ENCODE measurements at regions not wholly inside any gene's neighbourhood (a gene's known extent, or its start where the extent isn't known, plus 50 kb on each side); places are given as distances from the start of the nearest gene placed in this dataset.
A peak's percentile ranks its signal among the peaks of the same experiment; 100 is the strongest.

GRCh38 chr7:35581605-35582210 lies 113.2 kb downstream of the HERPUD2 start:
- DNase-seq, result no peak
- in situ Hi-C loops (cut with MboI; ENCODE audit: low pct_unique_long_range_greater_than_20kb, low sequenced_read_pairs), result no loop called here

GRCh38 chr7:35576031-35576573 lies 118.8 kb downstream of the HERPUD2 start:
- in situ Hi-C loops (cut with MboI; ENCODE audit: low pct_unique_long_range_greater_than_20kb, low sequenced_read_pairs), result no loop called here
- no peak for DNase-seq

- peak; percentile 83 for DNase-seq
- in situ Hi-C loops (cut with MboI; ENCODE audit: low pct_unique_long_range_greater_than_20kb, low sequenced_read_pairs), result no loop called here
These were observed 123.2 kb downstream of the HERPUD2 start for GRCh38 chr7:35571611-35572240.

- in situ Hi-C loops (cut with MboI; ENCODE audit: low pct_unique_long_range_greater_than_20kb, low sequenced_read_pairs), result no loop called here
- DNase-seq, result no peak
These were observed 124.0 kb downstream of the HERPUD2 start for GRCh38 chr7:35570937-35571336.

GRCh38 chr7:35565927-35566326 lies 129.0 kb downstream of the HERPUD2 start:
- peak; percentile 34 for DNase-seq
- in situ Hi-C loops (cut with MboI; ENCODE audit: low pct_unique_long_range_greater_than_20kb, low sequenced_read_pairs), result no loop called here

GRCh38 chr7:35558841-35559240 lies 136.1 kb downstream of the HERPUD2 start:
- in situ Hi-C loops (cut with MboI; ENCODE audit: low pct_unique_long_range_greater_than_20kb, low sequenced_read_pairs), result no loop called here
- no peak for DNase-seq

- in situ Hi-C loops (cut with MboI; ENCODE audit: low pct_unique_long_range_greater_than_20kb, low sequenced_read_pairs), result no loop called here
- peak; percentile 56 for DNase-seq
These were observed 138.1 kb downstream of the HERPUD2 start for GRCh38 chr7:35556515-35557471.

- DNase-seq, result no peak
- in situ Hi-C loops (cut with MboI; ENCODE audit: low pct_unique_long_range_greater_than_20kb, low sequenced_read_pairs), result no loop called here
These were observed 139.0 kb downstream of the HERPUD2 start for GRCh38 chr7:35555934-35556333.

GRCh38 chr7:35555386-35555785 lies 139.5 kb downstream of the HERPUD2 start:
- in situ Hi-C loops (cut with MboI; ENCODE audit: low pct_unique_long_range_greater_than_20kb, low sequenced_read_pairs), result no loop called here
- DNase-seq, result no peak

GRCh38 chr7:35553519-35553918 lies 141.4 kb downstream of the HERPUD2 start:
- in situ Hi-C loops (cut with MboI; ENCODE audit: low pct_unique_long_range_greater_than_20kb, low sequenced_read_pairs), result no loop called here
- DNase-seq, result no peak

GRCh38 chr7:35552691-35553090 lies 142.2 kb downstream of the HERPUD2 start:
- in situ Hi-C loops (cut with MboI; ENCODE audit: low pct_unique_long_range_greater_than_20kb, low sequenced_read_pairs), result no loop called here
- DNase-seq, result no peak

GRCh38 chr7:35551321-35552081 lies 143.4 kb downstream of the HERPUD2 start:
- in situ Hi-C loops (cut with MboI; ENCODE audit: low pct_unique_long_range_greater_than_20kb, low sequenced_read_pairs), result no loop called here
- DNase-seq, result no peak

GRCh38 chr7:35550831-35551230 lies 144.1 kb downstream of the HERPUD2 start:
- DNase-seq, result no peak
- in situ Hi-C loops (cut with MboI; ENCODE audit: low pct_unique_long_range_greater_than_20kb, low sequenced_read_pairs), result no loop called here

GRCh38 chr7:35549781-35550180 lies 145.2 kb downstream of the HERPUD2 start:
- in situ Hi-C loops (cut with MboI; ENCODE audit: low pct_unique_long_range_greater_than_20kb, low sequenced_read_pairs), result no loop called here
- no peak for DNase-seq

GRCh38 chr7:35548291-35548690 lies 146.6 kb downstream of the HERPUD2 start:
- no peak for DNase-seq

GRCh38 chr7:35546691-35547429 lies 148.1 kb downstream of the HERPUD2 start:
- in situ Hi-C loops (cut with MboI; ENCODE audit: low pct_unique_long_range_greater_than_20kb, low sequenced_read_pairs), result no loop called here
- no peak for DNase-seq

More at GRCh38 chr7:35548291-35548690, 146.6 kb downstream of the HERPUD2 start:
- in situ Hi-C loops (cut with MboI; ENCODE audit: low pct_unique_long_range_greater_than_20kb, low sequenced_read_pairs), result no loop called here

- in situ Hi-C loops (cut with MboI; ENCODE audit: low pct_unique_long_range_greater_than_20kb, low sequenced_read_pairs), result no loop called here
- DNase-seq, result no peak
These were observed 149.1 kb downstream of the HERPUD2 start for GRCh38 chr7:35545831-35546230.

GRCh38 chr7:35544028-35544742 lies 150.8 kb downstream of the HERPUD2 start:
- in situ Hi-C loops (cut with MboI; ENCODE audit: low pct_unique_long_range_greater_than_20kb, low sequenced_read_pairs), result no loop called here
- DNase-seq, result no peak

Data from KBM-7 (cell line).